ENCODE measurements at regions not wholly inside any gene's neighbourhood (a gene's known extent, or its start where the extent isn't known, plus 50 kb on each side); places are given as distances from the start of the nearest gene placed in this dataset.

GRCh38 chr2:217289177-217289906 lies 429.5 kb upstream of the TNP1 start:
- TF ChIP-seq CTCF (IDR thresholded peaks at IDR 0.05) = no peak

GRCh38 chr2:217288472-217289063 lies 428.7 kb upstream of the TNP1 start:
- no peak for TF ChIP-seq CTCF (IDR thresholded peaks at IDR 0.05)

GRCh38 chr2:217286833-217287232 lies 427.0 kb upstream of the TNP1 start:
- no peak for TF ChIP-seq CTCF (IDR thresholded peaks at IDR 0.05)

- no peak for TF ChIP-seq CTCF (IDR thresholded peaks at IDR 0.05)
These were observed 426.1 kb upstream of the TNP1 start for GRCh38 chr2:217285926-217286325.

- no peak for TF ChIP-seq CTCF (IDR thresholded peaks at IDR 0.05)
These were observed 423.6 kb upstream of the TNP1 start for GRCh38 chr2:217283460-217283859.

GRCh38 chr2:217282531-217282930 lies 422.7 kb upstream of the TNP1 start:
- TF ChIP-seq CTCF (IDR thresholded peaks at IDR 0.05) = no peak

GRCh38 chr2:217279556-217279955 lies 419.7 kb upstream of the TNP1 start:
- no peak for TF ChIP-seq CTCF (IDR thresholded peaks at IDR 0.05)
